ENCODE measurements at regions not wholly inside any gene's neighbourhood (a gene's known extent, or its start where the extent isn't known, plus 50 kb on each side); places are given as distances from the start of the nearest gene placed in this dataset.
"Not testable (repeated sequence)": the region's sequence is repeated elsewhere in the genome, so short reads cannot be mapped to it uniquely, and the experiment has no call there.

GRCh38 chr3:5545719-5546118 is 358.2 kb downstream of the EDEM1 start:
- DNase-seq (ENCODE audit: low read depth), result no peak

DNA sequence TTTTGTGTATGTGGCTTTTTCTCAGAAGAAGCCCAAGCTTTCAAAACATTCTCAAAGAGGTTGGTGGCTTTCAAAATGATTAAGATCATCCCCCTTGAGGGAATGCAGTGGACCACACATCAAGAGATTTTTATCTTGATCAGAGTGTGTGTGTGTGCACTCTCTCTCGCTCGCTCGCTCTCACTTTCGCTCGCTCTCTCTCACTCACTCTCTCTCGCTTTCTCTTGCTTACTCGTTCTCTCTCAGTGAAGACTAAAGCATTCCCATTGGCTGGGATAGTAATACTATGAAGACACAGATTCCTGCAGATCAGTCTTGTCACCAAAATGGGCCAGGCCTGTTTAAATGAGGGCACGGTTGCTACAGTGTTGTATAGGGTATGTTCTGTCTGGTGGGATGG is 365.7 kb downstream of the EDEM1 start:
- no peak for DNase-seq (ENCODE audit: low read depth)

- DNase-seq (ENCODE audit: low read depth), result no peak
Measured at GRCh38 chr3:5554245-5554747, 366.8 kb downstream of the EDEM1 start.

DNA sequence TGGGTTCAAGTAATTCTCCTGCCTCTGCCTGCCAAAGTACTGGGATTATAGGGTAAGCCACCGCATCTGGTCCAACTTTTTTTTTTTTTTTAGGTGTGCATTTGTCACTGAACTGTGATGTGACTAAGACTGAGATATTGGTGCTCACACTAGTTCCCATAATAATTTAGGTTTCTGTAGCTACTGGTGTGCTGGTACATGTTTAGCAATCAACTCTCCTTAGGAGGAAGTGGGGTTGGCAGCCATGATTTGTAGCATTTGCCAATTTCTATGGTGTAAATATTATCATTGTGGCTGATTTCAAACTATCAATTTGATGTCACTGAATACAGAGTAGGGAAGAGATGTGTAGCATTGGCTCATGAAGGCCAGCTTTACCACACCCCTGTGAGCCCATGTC is 372.7 kb downstream of the EDEM1 start:
- no peak for DNase-seq (ENCODE audit: low read depth)

DNA sequence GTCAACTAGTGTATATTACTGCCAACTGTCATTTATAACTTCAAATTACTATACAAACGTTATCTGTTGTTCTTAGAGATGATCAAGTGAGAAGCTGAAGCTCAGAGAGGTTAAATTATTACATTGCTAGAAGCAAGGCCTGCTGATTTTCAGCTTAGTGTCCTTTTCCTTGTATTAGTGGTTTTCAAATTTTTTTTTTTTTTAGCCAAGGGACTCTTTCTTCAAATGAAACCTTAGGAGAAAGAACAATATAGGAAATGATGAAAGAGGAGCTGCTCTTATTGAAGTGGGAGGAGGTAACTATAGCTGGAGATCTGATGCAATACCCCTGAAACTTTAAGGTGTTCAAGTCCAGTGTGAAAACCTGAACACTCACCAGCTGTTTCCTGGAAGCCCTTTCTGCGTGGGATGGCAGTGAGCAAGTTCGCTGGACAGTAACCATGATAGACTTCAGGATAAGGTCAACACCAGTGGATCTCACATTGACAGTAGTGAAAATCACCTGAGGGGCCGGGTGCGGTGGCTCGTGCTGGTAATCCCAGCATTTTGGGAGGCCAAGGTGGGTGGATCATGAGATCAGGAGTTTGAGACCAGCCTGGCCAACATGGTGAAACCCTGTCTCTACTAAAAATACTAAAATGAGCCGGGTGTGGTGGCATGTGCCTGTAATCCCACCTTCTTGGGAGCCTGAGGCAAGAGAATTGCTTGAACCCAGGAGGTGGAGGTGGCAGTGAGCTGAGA is 376.2 kb downstream of the EDEM1 start:
- no peak for DNase-seq (ENCODE audit: low read depth)

DNA sequence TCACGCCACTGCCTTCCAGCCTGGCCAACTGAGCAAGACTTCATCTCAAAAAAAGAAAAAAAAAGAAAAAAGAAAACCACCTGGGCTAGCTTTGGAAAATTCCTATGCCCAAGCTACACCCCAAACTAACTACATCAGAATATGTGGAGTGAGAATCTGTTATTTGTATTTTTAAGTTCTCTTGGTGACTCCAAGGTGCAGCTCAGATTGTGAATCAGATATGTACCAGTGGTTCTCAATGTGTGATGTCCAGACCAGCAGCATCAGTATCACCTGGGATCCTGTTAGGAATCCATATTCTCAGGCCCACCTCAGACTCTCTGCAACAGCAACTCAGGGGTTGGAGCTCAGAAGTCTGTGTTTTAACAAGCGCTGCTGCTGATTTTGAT is 376.8 kb downstream of the EDEM1 start:
- DNase-seq (ENCODE audit: low read depth), result no peak

GRCh38 chr3:5565026-5565425 is 377.5 kb downstream of the EDEM1 start:
- DNase-seq (ENCODE audit: low read depth), result no peak

- no peak for DNase-seq (ENCODE audit: low read depth)
Measured at GRCh38 chr3:5567113-5567512, 379.6 kb downstream of the EDEM1 start.

GRCh38 chr3:5568451-5568850 is 380.9 kb downstream of the EDEM1 start:
- no peak for DNase-seq (ENCODE audit: low read depth)

DNA sequence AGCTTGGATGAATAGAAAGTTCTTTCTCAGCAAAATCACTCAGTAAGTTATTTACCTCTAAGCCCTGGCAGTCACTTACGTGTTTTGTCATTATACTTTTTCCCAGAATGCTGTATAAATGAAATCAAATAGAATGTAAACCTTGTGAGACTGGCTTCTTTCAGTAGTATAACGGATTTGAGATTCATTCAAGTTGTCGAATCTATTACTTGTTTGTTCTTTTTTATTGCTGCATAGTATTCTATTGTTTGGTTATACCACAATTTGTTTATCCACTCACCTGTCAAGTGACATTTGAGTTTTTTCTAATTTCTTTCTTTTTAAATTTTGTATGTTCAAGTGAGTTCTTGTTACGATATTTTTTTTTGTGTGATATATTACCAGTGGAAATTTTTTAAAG is 381.6 kb downstream of the EDEM1 start:
- no peak for DNase-seq (ENCODE audit: low read depth)

GRCh38 chr3:5572168-5572567 is 384.7 kb downstream of the EDEM1 start:
- DNase-seq (ENCODE audit: low read depth), result no peak

DNA sequence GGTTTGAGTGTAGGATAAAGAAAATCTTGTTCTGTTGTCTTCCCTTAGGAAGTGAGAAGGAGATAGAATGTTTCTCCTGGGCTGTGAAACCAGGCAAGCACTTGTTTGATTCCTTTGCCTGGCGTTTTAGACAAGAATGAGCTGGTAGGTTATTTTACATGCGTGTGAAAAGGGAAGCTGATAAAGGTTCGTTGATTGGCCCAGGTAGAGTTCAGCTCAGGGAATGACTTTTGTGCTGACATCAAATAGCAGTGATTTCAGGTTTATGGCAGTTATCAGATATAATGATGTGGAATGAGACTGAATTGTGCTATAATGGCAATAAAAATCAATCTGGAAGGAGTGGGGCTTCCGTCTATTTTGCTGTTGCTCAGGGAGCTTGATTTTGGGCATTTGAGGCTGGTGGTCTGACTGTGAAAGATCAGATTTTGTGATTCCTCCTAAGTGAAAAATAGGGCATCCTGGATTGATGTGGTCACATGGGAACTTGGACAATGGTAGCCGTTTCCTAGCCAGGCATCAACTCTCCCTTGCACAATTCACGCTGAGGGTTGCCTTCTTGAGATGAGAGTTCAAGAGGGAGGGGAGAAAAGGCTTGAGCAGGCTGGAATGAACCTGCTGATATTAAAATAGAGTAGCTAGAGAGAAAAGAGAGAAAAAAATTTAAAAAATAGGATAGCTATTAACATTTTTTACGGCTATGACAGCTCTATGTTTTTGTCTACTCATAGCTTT is 388.9 kb downstream of the EDEM1 start:
- no peak for DNase-seq (ENCODE audit: low read depth)

- no peak for DNase-seq (ENCODE audit: low read depth)
Measured at GRCh38 chr3:5579139-5579602, 391.7 kb downstream of the EDEM1 start.

GRCh38 chr3:5579946-5580345 is 392.4 kb downstream of the EDEM1 start:
- DNase-seq (ENCODE audit: low read depth), result no peak

- DNase-seq (ENCODE audit: low read depth), result no peak
Measured at GRCh38 chr3:5580826-5581225, 393.3 kb downstream of the EDEM1 start.

GRCh38 chr3:5581743-5582142 is 394.2 kb downstream of the EDEM1 start:
- DNase-seq (ENCODE audit: low read depth), result no peak

GRCh38 chr3:5583920-5584319 is 396.4 kb downstream of the EDEM1 start:
- no peak for DNase-seq (ENCODE audit: low read depth)

GRCh38 chr3:5585085-5585484 is 397.6 kb downstream of the EDEM1 start:
- no peak for DNase-seq (ENCODE audit: low read depth)

DNA sequence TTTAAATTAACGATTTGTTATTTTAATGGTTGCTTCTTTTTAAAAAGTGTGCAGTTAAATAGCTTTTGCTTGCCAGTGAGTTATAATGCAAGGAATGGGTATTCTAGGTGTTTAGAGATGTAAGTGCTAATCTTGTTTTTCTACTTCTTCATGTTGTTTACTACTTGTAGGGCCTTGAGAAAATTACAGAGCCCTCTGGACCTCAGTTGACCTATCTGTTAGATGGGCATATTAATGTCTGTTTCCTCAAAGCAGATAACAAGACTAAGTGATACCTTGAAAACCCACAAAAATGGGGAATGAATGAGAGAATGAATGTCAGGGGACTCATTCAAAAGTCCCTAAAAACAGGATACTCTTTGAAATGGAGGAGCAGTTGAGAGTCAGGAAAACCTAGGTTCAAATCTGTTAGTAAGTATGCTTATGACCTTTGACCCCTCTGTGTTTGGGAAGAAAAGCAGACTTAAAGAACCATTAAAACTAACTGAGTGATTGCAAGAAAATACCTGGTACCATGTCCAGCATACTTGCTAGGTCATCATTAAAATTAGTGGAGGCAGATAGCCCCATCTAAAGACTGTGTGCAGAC is 419.5 kb downstream of the EDEM1 start:
- DNase-seq (ENCODE audit: low read depth), result no peak

GRCh38 chr3:5607581-5607980 is 420.1 kb downstream of the EDEM1 start:
- DNase-seq (ENCODE audit: low read depth), result no peak

DNA sequence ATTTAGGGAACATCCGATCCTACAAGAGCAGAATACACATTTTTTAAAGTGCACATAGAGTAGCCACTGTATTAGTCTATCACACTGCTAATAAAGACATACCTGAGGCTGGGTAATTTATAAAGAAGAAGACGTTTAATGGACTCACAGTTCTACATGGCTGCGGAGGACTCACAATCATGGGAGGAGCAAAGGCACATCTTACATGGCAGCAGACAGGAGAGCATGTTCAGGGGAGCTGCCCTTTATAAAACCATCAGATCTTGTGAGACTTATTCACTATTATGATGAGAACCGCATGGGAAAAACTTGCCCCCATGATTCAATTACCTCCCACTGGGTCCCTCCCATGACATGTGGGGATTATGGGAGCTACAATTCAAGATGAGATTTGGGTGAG is 421.5 kb downstream of the EDEM1 start:
- not testable (repeated sequence) for DNase-seq (ENCODE audit: low read depth)

DNA sequence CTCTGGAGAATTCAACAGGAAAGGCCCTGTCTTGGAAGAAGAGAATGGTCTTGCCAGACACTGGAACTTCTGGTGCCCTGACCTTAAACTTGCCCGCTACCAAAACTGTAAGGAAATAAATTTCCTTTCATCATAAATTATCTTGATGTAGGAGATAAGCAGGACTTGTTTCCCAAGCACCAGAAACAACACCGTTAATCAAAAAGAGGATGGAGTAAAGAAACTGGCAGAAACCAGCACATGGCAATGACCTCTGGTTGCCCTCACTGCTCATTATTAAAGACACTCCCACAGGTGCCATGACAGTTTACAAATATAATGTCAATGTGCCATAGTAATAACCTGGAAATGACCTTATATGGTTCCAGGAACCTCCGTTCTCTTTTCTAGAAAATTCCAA is 426.1 kb downstream of the EDEM1 start:
- DNase-seq (ENCODE audit: low read depth), result no peak

DNA sequence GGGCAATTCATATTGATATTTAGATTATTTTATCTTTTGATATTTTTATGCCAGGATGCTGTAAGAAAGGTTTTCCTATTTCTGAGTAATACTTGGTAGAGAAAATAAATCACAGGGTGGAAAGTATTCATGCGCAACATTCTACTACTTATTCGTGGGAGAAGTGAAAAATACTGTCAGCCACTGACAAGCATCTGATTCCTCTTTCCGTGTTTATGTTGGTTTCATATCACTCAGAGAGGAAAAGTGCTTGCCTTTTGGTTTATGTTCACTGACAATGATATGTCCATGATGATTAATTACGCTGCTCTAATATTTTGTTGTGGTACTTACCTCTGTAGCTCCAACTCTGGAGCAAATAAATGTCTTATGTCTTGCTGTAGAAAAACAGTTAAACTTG is 429.4 kb downstream of the EDEM1 start:
- DNase-seq (ENCODE audit: low read depth), result no peak
